Loucy (cell line): ENCODE measurements at regions not wholly inside any gene's neighbourhood (a gene's known extent, or its start where the extent isn't known, plus 50 kb on each side); places are given as distances from the start of the nearest gene placed in this dataset.

Source experiments
- H2AFZ ChIP-seq: fragments of 200-600 bp; sonication (generic); 2 replicates; pipeline ENCODE4 v1.6.0; 2016; ENCODE audit warnings: antibody characterized with exemption, mild to moderate bottlenecking, low read length, moderate library complexity
- H3F3A ChIP-seq: fragments of 200-600 bp; 2 replicates; pipeline ENCODE4 v1.6.0; 2016; ENCODE audit warnings: antibody characterized with exemption, low read depth, mild to moderate bottlenecking
- H3K27me3 ChIP-seq: fragments of 200-600 bp; sonication (generic); 2 replicates; pipeline ENCODE4 v1.6.1; 2014; ENCODE audit warnings: low read length, mild to moderate bottlenecking; ENCODE audit not compliant: insufficient read depth, poor library complexity, severe bottlenecking
- H3K36me3 ChIP-seq: fragments of 200-600 bp; sonication (generic); 2 replicates; pipeline ENCODE4 v1.6.1; 2016; ENCODE audit warnings: low read length; ENCODE audit not compliant: insufficient read depth
- H3K4me1 ChIP-seq: fragments of 200-600 bp; sonication (generic); 2 replicates; pipeline ENCODE4 v1.5.1; 2014; ENCODE audit warnings: low read length, mild to moderate bottlenecking; ENCODE audit not compliant: insufficient read depth, poor library complexity, severe bottlenecking
- H3K4me2 ChIP-seq: fragments of 200-600 bp; sonication (generic); 2 replicates; pipeline ENCODE4 v1.6.0; 2014; ENCODE audit warnings: antibody characterized with exemption, low read length, low read depth, mild to moderate bottlenecking; ENCODE audit not compliant: poor library complexity, severe bottlenecking
- H3K4me3 ChIP-seq: fragments of 200-600 bp; sonication (generic); 2 replicates; pipeline ENCODE4 v1.5.1; 2014; ENCODE audit warnings: low read length, mild to moderate bottlenecking, mixed read lengths; ENCODE audit not compliant: poor library complexity, severe bottlenecking
- H3K79me2 ChIP-seq: fragments of 200-600 bp; sonication (generic); 2 replicates; pipeline ENCODE4 v1.6.1; 2014; ENCODE audit warnings: low read length; ENCODE audit not compliant: insufficient read depth
- H3K9ac ChIP-seq: fragments of 200-600 bp; sonication (generic); 2 replicates; pipeline ENCODE4 v1.6.0; 2014; ENCODE audit warnings: mild to moderate bottlenecking, low read depth, low read length, moderate library complexity; ENCODE audit not compliant: poor library complexity, severe bottlenecking
- H3K9me2 ChIP-seq: fragments of 200-600 bp; sonication (generic); replicated peaks from 2 replicates; pipeline ENCODE4 v1.6.1; 2016; ENCODE audit warnings: low read depth, low read length, mixed read lengths
- H3K9me3 ChIP-seq: fragments of 200-600 bp; sonication (generic); 2 replicates; pipeline ENCODE4 v1.6.1; 2014; ENCODE audit warnings: mild to moderate bottlenecking, antibody characterized with exemption, low read length, low read depth; ENCODE audit not compliant: insufficient read depth
- H4K20me1 ChIP-seq: fragments of 200-600 bp; sonication (generic); 2 replicates; pipeline ENCODE4 v1.6.0; 2014; ENCODE audit warnings: antibody characterized with exemption, low read length, mild to moderate bottlenecking; ENCODE audit not compliant: insufficient read depth, poor library complexity, severe bottlenecking
- CTCF ChIP-seq: fragments of 200-600 bp; sonication (generic); conservative IDR thresholded peaks from 2 replicates; pipeline ENCODE4 v1.5.1; 2014; ENCODE audit warnings: mild to moderate bottlenecking, antibody characterized with exemption, low read length
- EZH2phosphoT487 ChIP-seq: fragments of 200-600 bp; IDR thresholded peaks from 2 replicates; pipeline ENCODE4 v1.6.1; 2018; ENCODE audit warnings: antibody characterized with exemption, mild to moderate bottlenecking, moderate library complexity, borderline replicate concordance

- no peaks in the 10 kb centered on the region for H4K20me1 ChIP-seq
- no peaks in the 10 kb centered on the region for H3F3A ChIP-seq
- no peak overlapping the region for H3K9ac ChIP-seq
- H3K4me2 ChIP-seq, result no peak overlapping the region
- no peaks in the 10 kb centered on the region for H3K9me3 ChIP-seq
- H3K27me3 ChIP-seq, result no peaks in the 10 kb centered on the region
- no peaks in the 10 kb centered on the region for H3K4me1 ChIP-seq
- TF ChIP-seq EZH2phosphoT487 (no peak), CTCF (no peak)
- no peaks in the 10 kb centered on the region for H3K79me2 ChIP-seq
- no peaks in the 10 kb centered on the region for H3K36me3 ChIP-seq
- no peaks in the 10 kb centered on the region for H3K9me2 ChIP-seq
- no peak overlapping the region for H2AFZ ChIP-seq
- H3K4me3 ChIP-seq, result no peak overlapping the region
These were observed 72.3 kb upstream of the STXBP6 start for GRCh38 chr14:25122211-25122610.

GRCh38 chr14:25121337-25122129, 71.6 kb upstream of the STXBP6 start:
- no peak overlapping the region for H3K4me2 ChIP-seq
- no peaks in the 10 kb centered on the region for H3K4me1 ChIP-seq

GRCh38 chr14:25120261-25120660, 70.3 kb upstream of the STXBP6 start:
- Histone ChIP-seq H2AFZ (peak overlapping the region; percentile 36; the same call in 1 of the 2 replicates), H3K9me3 (no peaks in the 10 kb centered on the region), H4K20me1 (no peaks in the 10 kb centered on the region), H3K9me2 (no peaks in the 10 kb centered on the region), H3K27me3 (no peaks in the 10 kb centered on the region), H3K4me3 (no peak overlapping the region), H3K4me2 (no peak overlapping the region), H3F3A (no peaks in the 10 kb centered on the region), H3K36me3 (no peaks in the 10 kb centered on the region), H3K79me2 (no peaks in the 10 kb centered on the region), H3K9ac (no peak overlapping the region), H3K4me1 (no peaks in the 10 kb centered on the region)
- TF ChIP-seq CTCF, result no peak

More at GRCh38 chr14:25121337-25122129, 71.6 kb upstream of the STXBP6 start:
- Histone ChIP-seq H3K27me3 (no peaks in the 10 kb centered on the region), H3K9ac (no peak overlapping the region), H3F3A (no peaks in the 10 kb centered on the region), H2AFZ (no peak overlapping the region), H3K9me2 (no peaks in the 10 kb centered on the region), H3K9me3 (no peaks in the 10 kb centered on the region), H4K20me1 (no peaks in the 10 kb centered on the region), H3K36me3 (no peaks in the 10 kb centered on the region), H3K4me3 (no peak overlapping the region), H3K79me2 (no peaks in the 10 kb centered on the region)
- no peak for TF ChIP-seq CTCF
- TF ChIP-seq EZH2phosphoT487, result no peak
